T-helper 17 cell (primary cell): ENCODE measurements at regions not wholly inside any gene's neighbourhood (a gene's known extent, or its start where the extent isn't known, plus 50 kb on each side); places are given as distances from the start of the nearest gene placed in this dataset.
"Not testable (repeated sequence)": the region's sequence is repeated elsewhere in the genome, so short reads cannot be mapped to it uniquely, and the experiment has no call there.

Source experiments
- ATAC-seq: fragments of 150-1000 bp; cut with Tn5 transposase; 2 replicates; pipeline ENCODE4 v1.10.0; 2021; ENCODE audit warnings: mild to moderate bottlenecking, moderate library complexity
- DNase-seq, 3 donors: peaks; one replicate each; pipeline versions ENCODE4 v3.0.0 to v3.0.0-alpha.2; 2020 to 2021
- H3K9me3 ChIP-seq: one replicate; pipeline ENCODE4 v1.7.0; 2013; ENCODE audit warnings: low read length, mild to moderate bottlenecking; ENCODE audit not compliant: control insufficient read depth, poor library complexity, severe bottlenecking
- H3K27ac Mint-ChIP-seq: one replicate; pipeline ENCODE4 v1.8.0; 2022; ENCODE audit warnings: mild to moderate bottlenecking, moderate library complexity, mixed read lengths
- H3K27me3 Mint-ChIP-seq: one replicate; pipeline ENCODE4 v1.8.0; 2022; ENCODE audit warnings: mixed read lengths
- H3K36me3 Mint-ChIP-seq: one replicate; pipeline ENCODE4 v1.8.0; 2022; ENCODE audit warnings: low read depth, mixed read lengths
- H3K4me1 Mint-ChIP-seq: one replicate; pipeline ENCODE4 v1.8.0; 2022; ENCODE audit warnings: mild to moderate bottlenecking, mixed read lengths
- H3K4me3 Mint-ChIP-seq: one replicate; pipeline ENCODE4 v1.8.0; 2022; ENCODE audit warnings: mild to moderate bottlenecking, moderate library complexity, mixed read lengths

- Mint-ChIP-seq H3K36me3 (peaks cover 6% of the 10 kb centered on the region), H3K4me1 (peaks cover 12% of the 10 kb centered on the region), H3K4me3 (no peak overlapping the region), H3K27me3 (no peaks in the 10 kb centered on the region), H3K27ac (peak overlapping the region; percentile 34)
- peaks cover 2% of the 10 kb centered on the region for H3K9me3 ChIP-seq
- DNase-seq (no peak), ATAC-seq (no peak)
Measured at GRCh38 chr22:26762503-26763472, 105.4 kb downstream of the MIAT start.

- Mint-ChIP-seq H3K36me3 (peaks cover 6% of the 10 kb centered on the region), H3K27me3 (no peaks in the 10 kb centered on the region), H3K4me1 (peaks cover 8% of the 10 kb centered on the region), H3K4me3 (no peak overlapping the region), H3K27ac (no peak overlapping the region)
- peaks cover 2% of the 10 kb centered on the region for H3K9me3 ChIP-seq
- DNase-seq (no peak), ATAC-seq (no peak)
Measured at GRCh38 chr22:26763633-26764361, 106.4 kb downstream of the MIAT start.

GRCh38 chr22:26766510-26767350 lies 109.3 kb downstream of the MIAT start:
- no peak overlapping the region for H3K27ac Mint-ChIP-seq
- ATAC-seq = no peak
- no peak for DNase-seq

GRCh38 chr22:26767351-26768155 lies 110.2 kb downstream of the MIAT start:
- no peak overlapping the region for H3K27ac Mint-ChIP-seq
- no peak for ATAC-seq
- peaks cover 2% of the 10 kb centered on the region for H3K9me3 ChIP-seq
- H3K36me3 Mint-ChIP-seq = peaks cover 10% of the 10 kb centered on the region
- H3K27me3 Mint-ChIP-seq = no peaks in the 10 kb centered on the region
- H3K4me3 Mint-ChIP-seq = no peak overlapping the region
- no peak for DNase-seq
- H3K4me1 Mint-ChIP-seq = peaks cover 4% of the 10 kb centered on the region

More at GRCh38 chr22:26766510-26767350, 109.3 kb downstream of the MIAT start:
- peaks cover 2% of the 10 kb centered on the region for H3K9me3 ChIP-seq
- Mint-ChIP-seq H3K36me3 (peaks cover 10% of the 10 kb centered on the region), H3K4me3 (no peak overlapping the region), H3K4me1 (peaks cover 4% of the 10 kb centered on the region), H3K27me3 (no peaks in the 10 kb centered on the region)

- Mint-ChIP-seq H3K27me3 (no peaks in the 10 kb centered on the region), H3K27ac (no peak overlapping the region), H3K4me1 (peaks cover 4% of the 10 kb centered on the region), H3K36me3 (peaks cover 10% of the 10 kb centered on the region), H3K4me3 (no peak overlapping the region)
- no peak for ATAC-seq
- DNase-seq = no peak
- peaks cover 2% of the 10 kb centered on the region for H3K9me3 ChIP-seq
Measured at GRCh38 chr22:26768156-26768515, 110.7 kb downstream of the MIAT start.

- DNase-seq (no peak), ATAC-seq (no peak)
- Mint-ChIP-seq H3K27ac (no peak overlapping the region), H3K4me1 (peaks cover 4% of the 10 kb centered on the region), H3K27me3 (no peaks in the 10 kb centered on the region), H3K36me3 (peaks cover 10% of the 10 kb centered on the region), H3K4me3 (no peak overlapping the region)
- H3K9me3 ChIP-seq = peaks cover 2% of the 10 kb centered on the region
Measured at GRCh38 chr22:26768952-26769351, 111.6 kb downstream of the MIAT start.

GRCh38 chr22:26769663-26770062 lies 112.3 kb downstream of the MIAT start:
- H3K4me3 Mint-ChIP-seq = no peak overlapping the region
- no peak overlapping the region for H3K27ac Mint-ChIP-seq
- no peaks in the 10 kb centered on the region for H3K27me3 Mint-ChIP-seq
- no peak for DNase-seq
- H3K36me3 Mint-ChIP-seq = peaks cover 13% of the 10 kb centered on the region
- H3K9me3 ChIP-seq = peaks cover 2% of the 10 kb centered on the region
- no peak for ATAC-seq
- H3K4me1 Mint-ChIP-seq = peaks cover 4% of the 10 kb centered on the region

- H3K27ac Mint-ChIP-seq = no peak overlapping the region
- no peak for ATAC-seq
- peaks cover 4% of the 10 kb centered on the region for H3K4me1 Mint-ChIP-seq
- no peak overlapping the region for H3K4me3 Mint-ChIP-seq
- H3K9me3 ChIP-seq = peaks cover 2% of the 10 kb centered on the region
- peaks cover 10% of the 10 kb centered on the region for H3K36me3 Mint-ChIP-seq
- no peaks in the 10 kb centered on the region for H3K27me3 Mint-ChIP-seq
- DNase-seq = no peak
Measured at GRCh38 chr22:26770624-26771023, 113.2 kb downstream of the MIAT start.

- not testable (repeated sequence) for H3K27me3 Mint-ChIP-seq, H3K36me3 Mint-ChIP-seq, ATAC-seq, H3K4me1 Mint-ChIP-seq, DNase-seq, H3K27ac Mint-ChIP-seq, H3K4me3 Mint-ChIP-seq, H3K9me3 ChIP-seq
Measured at GRCh38 chr22:26773054-26773453, 115.7 kb downstream of the MIAT start.

- no peaks in the 10 kb centered on the region for H3K9me3 ChIP-seq
- no peak for ATAC-seq
Measured at GRCh38 chr22:26775394-26775793, 118.0 kb downstream of the MIAT start.

GRCh38 chr22:26777156-26777801 lies 119.9 kb downstream of the MIAT start:
- DNase-seq = no peak
- Mint-ChIP-seq H3K4me3 (no peak overlapping the region), H3K27ac (no peak overlapping the region), H3K4me1 (no peaks in the 10 kb centered on the region), H3K36me3 (peaks cover 10% of the 10 kb centered on the region), H3K27me3 (no peaks in the 10 kb centered on the region)
- no peak for ATAC-seq
- H3K9me3 ChIP-seq = no peaks in the 10 kb centered on the region

More at GRCh38 chr22:26775394-26775793, 118.0 kb downstream of the MIAT start:
- DNase-seq = no peak
- no peak overlapping the region for H3K4me3 Mint-ChIP-seq
- no peaks in the 10 kb centered on the region for H3K27me3 Mint-ChIP-seq
- H3K27ac Mint-ChIP-seq = no peak overlapping the region
- H3K36me3 Mint-ChIP-seq = peaks cover 5% of the 10 kb centered on the region
- no peaks in the 10 kb centered on the region for H3K4me1 Mint-ChIP-seq

- Mint-ChIP-seq H3K27ac (no peak overlapping the region), H3K4me1 (no peaks in the 10 kb centered on the region), H3K4me3 (no peak overlapping the region), H3K36me3 (peaks cover 11% of the 10 kb centered on the region), H3K27me3 (no peaks in the 10 kb centered on the region)
- no peaks in the 10 kb centered on the region for H3K9me3 ChIP-seq
- DNase-seq (no peak), ATAC-seq (no peak)
Measured at GRCh38 chr22:26778372-26778771, 121.0 kb downstream of the MIAT start.
